HG03135 (cell line): ENCODE measurements at regions not wholly inside any gene's neighbourhood (a gene's known extent, or its start where the extent isn't known, plus 50 kb on each side); places are given as distances from the start of the nearest gene placed in this dataset.
"Not testable (repeated sequence)": the region's sequence is repeated elsewhere in the genome, so short reads cannot be mapped to it uniquely, and the experiment has no call there.

ENCODE experiments used
- ATAC-seq: cut with Tn5 transposase; IDR thresholded peaks from one replicate; pipeline ENCODE4 v1.9.1; 2021; ENCODE audit warnings: mild to moderate bottlenecking, moderate library complexity; ENCODE audit not compliant: unreplicated experiment

GRCh38 chr4:10853196-10853595 is 168.6 kb upstream of the CLNK start:
- ATAC-seq, result no peak

GRCh38 chr4:10841697-10842096 is 157.1 kb upstream of the CLNK start:
- ATAC-seq, result no peak

GRCh38 chr4:10837151-10837550 is 152.6 kb upstream of the CLNK start:
- no peak for ATAC-seq

GRCh38 chr4:10832806-10833628 is 148.4 kb upstream of the CLNK start:
- ATAC-seq, result no peak

GRCh38 chr4:10831727-10832408 is 147.3 kb upstream of the CLNK start:
- no peak for ATAC-seq

GRCh38 chr4:10828918-10829538 is 144.5 kb upstream of the CLNK start:
- ATAC-seq, result not testable (repeated sequence)

GRCh38 chr4:10821826-10822225 is 137.3 kb upstream of the CLNK start:
- ATAC-seq, result no peak

GRCh38 chr4:10816571-10816970 is 132.0 kb upstream of the CLNK start:
- no peak for ATAC-seq

GRCh38 chr4:10811991-10812390 is 127.4 kb upstream of the CLNK start:
- no peak for ATAC-seq

- ATAC-seq, result no peak
These were observed 125.8 kb upstream of the CLNK start for GRCh38 chr4:10810411-10810810.

- no peak for ATAC-seq
These were observed 125.3 kb upstream of the CLNK start for GRCh38 chr4:10809905-10810304.

GRCh38 chr4:10808591-10808990 is 124.0 kb upstream of the CLNK start:
- ATAC-seq, result no peak

- no peak for ATAC-seq
These were observed 122.5 kb upstream of the CLNK start for GRCh38 chr4:10806953-10807645.

- no peak for ATAC-seq
These were observed 119.3 kb upstream of the CLNK start for GRCh38 chr4:10803713-10804343.

GRCh38 chr4:10787365-10787764 is 102.8 kb upstream of the CLNK start:
- ATAC-seq, result no peak

GRCh38 chr4:10784621-10785020 is 100.1 kb upstream of the CLNK start:
- no peak for ATAC-seq

GRCh38 chr4:10783351-10783750 is 98.8 kb upstream of the CLNK start:
- no peak for ATAC-seq

- no peak for ATAC-seq
These were observed 97.2 kb upstream of the CLNK start for GRCh38 chr4:10781805-10782204.

- not testable (repeated sequence) for ATAC-seq
These were observed 96.2 kb upstream of the CLNK start for GRCh38 chr4:10780803-10781202.

- not testable (repeated sequence) for ATAC-seq
These were observed 90.6 kb upstream of the CLNK start for GRCh38 chr4:10775132-10775531.

- ATAC-seq, result no peak
These were observed 89.1 kb upstream of the CLNK start for GRCh38 chr4:10773656-10774055.
